GM04503 (cell line): ENCODE measurements at regions not wholly inside any gene's neighbourhood (a gene's known extent, or its start where the extent isn't known, plus 50 kb on each side); places are given as distances from the start of the nearest gene placed in this dataset.
A peak's percentile ranks its signal among the peaks of the same experiment; 100 is the strongest.
"Not testable (repeated sequence)": the region's sequence is repeated elsewhere in the genome, so short reads cannot be mapped to it uniquely, and the experiment has no call there.

Experiments
- DNase-seq: peaks from one replicate; pipeline ENCODE4 v3.0.0-alpha.2; 2012; ENCODE audit warnings: low read depth

GRCh38 chr10:93221521-93221920 is 147.8 kb downstream of the CYP26A1 start:
- DNase-seq, result no peak

GRCh38 chr10:93222211-93222754 is 148.6 kb downstream of the CYP26A1 start:
- no peak for DNase-seq

GRCh38 chr10:93222876-93223275 is 149.2 kb downstream of the CYP26A1 start:
- no peak for DNase-seq

GRCh38 chr10:93223336-93223735 is 149.6 kb downstream of the CYP26A1 start:
- DNase-seq, result no peak

GRCh38 chr10:93224005-93224779 is 150.5 kb downstream of the CYP26A1 start:
- no peak for DNase-seq

GRCh38 chr10:93225938-93226337 is 152.2 kb downstream of the CYP26A1 start:
- no peak for DNase-seq

- no peak for DNase-seq
Observed at GRCh38 chr10:93226619-93227018, 152.9 kb downstream of the CYP26A1 start.

- not testable (repeated sequence) for DNase-seq
Observed at GRCh38 chr10:93230596-93230995, 156.9 kb downstream of the CYP26A1 start.

GRCh38 chr10:93232159-93232558 is 158.5 kb downstream of the CYP26A1 start:
- DNase-seq, result not testable (repeated sequence)

GRCh38 chr10:93234940-93235339 is 161.2 kb downstream of the CYP26A1 start:
- not testable (repeated sequence) for DNase-seq

- peak; percentile 76 for DNase-seq
Observed at GRCh38 chr10:93235686-93236085, 162.0 kb downstream of the CYP26A1 start.

GRCh38 chr10:93236393-93237040 is 162.8 kb downstream of the CYP26A1 start:
- no peak for DNase-seq

- DNase-seq, result no peak
Observed at GRCh38 chr10:93245147-93245546, 171.5 kb downstream of the CYP26A1 start.

- no peak for DNase-seq
Observed at GRCh38 chr10:93245779-93246178, 172.1 kb downstream of the CYP26A1 start.

GRCh38 chr10:93248583-93249227 is 175.0 kb downstream of the CYP26A1 start:
- DNase-seq, result no peak

GRCh38 chr10:93250010-93250409 is 176.3 kb downstream of the CYP26A1 start:
- no peak for DNase-seq

GRCh38 chr10:93254180-93254853 is 180.6 kb downstream of the CYP26A1 start:
- no peak for DNase-seq

- DNase-seq, result no peak
Observed at GRCh38 chr10:93255546-93255945, 181.9 kb downstream of the CYP26A1 start.
